Breast epithelium (tissue), 3 donors: ENCODE measurements at regions not wholly inside any gene's neighbourhood (a gene's known extent, or its start where the extent isn't known, plus 50 kb on each side); places are given as distances from the start of the nearest gene placed in this dataset.

Source experiments
- CTCF ChIP-seq, 3 donors: fragments of 450-650 bp; IDR thresholded peaks; one replicate each; pipeline ENCODE4 v1.5.1; 2016 to 2017; ENCODE audit warnings: antibody characterized with exemption in 3 of 3, mild to moderate bottlenecking in 3 of 3, moderate library complexity in 3 of 3
- POLR2A ChIP-seq: fragments of 450-650 bp; IDR thresholded peaks from one replicate; pipeline ENCODE4 v1.6.1; 2016; ENCODE audit warnings: antibody characterized with exemption, mild to moderate bottlenecking, moderate library complexity
- POLR2AphosphoS5 ChIP-seq, 3 donors: sonication (generic); formaldehyde crosslinking; IDR thresholded peaks; one replicate each; pipeline ENCODE4 v1.6.1; 2017; ENCODE audit warnings: antibody characterized with exemption in 3 of 3

GRCh38 chr3:115488409-115488808, 134.9 kb upstream of the GAP43 start:
- TF ChIP-seq POLR2A (no peak), CTCF (IDR thresholded peaks at IDR 0.05) (no peak), POLR2AphosphoS5 (IDR thresholded peaks at IDR 0.05) (no peak)
